ENCODE measurements at regions not wholly inside any gene's neighbourhood (a gene's known extent, or its start where the extent isn't known, plus 50 kb on each side); places are given as distances from the start of the nearest gene placed in this dataset.

GRCh38 chr1:102089791-102090190, 93.1 kb upstream of the OLFM3 start:
- no peak for TF ChIP-seq ZFX (IDR thresholded peaks at IDR 0.05; ENCODE audit: borderline replicate concordance)
- no peak for TF ChIP-seq CTCF (IDR thresholded peaks at IDR 0.05)

Data from 22Rv1 (cell line).